ENCODE measurements at regions not wholly inside any gene's neighbourhood (a gene's known extent, or its start where the extent isn't known, plus 50 kb on each side); places are given as distances from the start of the nearest gene placed in this dataset.
"Not testable (repeated sequence)": the region's sequence is repeated elsewhere in the genome, so short reads cannot be mapped to it uniquely, and the experiment has no call there.

DNA sequence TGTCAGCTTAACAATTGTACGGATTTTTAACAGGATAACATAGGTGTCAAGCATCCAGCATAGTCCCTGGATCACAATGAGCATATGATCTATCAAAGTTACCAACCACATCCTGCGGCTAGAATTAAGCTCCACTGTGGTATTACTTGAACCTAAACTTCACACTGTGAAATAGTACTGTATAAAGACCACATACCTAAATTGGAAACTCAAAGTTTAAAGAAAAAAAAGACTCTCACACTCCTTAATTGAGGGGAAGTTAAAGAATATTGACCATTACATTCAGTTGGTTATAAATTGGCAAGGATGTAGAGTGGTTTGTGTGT, 133.0 kb upstream of the PZP start:
- no peaks in the 10 kb centered on the region for H3K4me1 ChIP-seq (ENCODE audit: control insufficient read depth, insufficient read depth, low read length)
- 89 to 90% methylated on average over 2 of the region's 2 CpGs for WGBS, 2 experiments

DNA sequence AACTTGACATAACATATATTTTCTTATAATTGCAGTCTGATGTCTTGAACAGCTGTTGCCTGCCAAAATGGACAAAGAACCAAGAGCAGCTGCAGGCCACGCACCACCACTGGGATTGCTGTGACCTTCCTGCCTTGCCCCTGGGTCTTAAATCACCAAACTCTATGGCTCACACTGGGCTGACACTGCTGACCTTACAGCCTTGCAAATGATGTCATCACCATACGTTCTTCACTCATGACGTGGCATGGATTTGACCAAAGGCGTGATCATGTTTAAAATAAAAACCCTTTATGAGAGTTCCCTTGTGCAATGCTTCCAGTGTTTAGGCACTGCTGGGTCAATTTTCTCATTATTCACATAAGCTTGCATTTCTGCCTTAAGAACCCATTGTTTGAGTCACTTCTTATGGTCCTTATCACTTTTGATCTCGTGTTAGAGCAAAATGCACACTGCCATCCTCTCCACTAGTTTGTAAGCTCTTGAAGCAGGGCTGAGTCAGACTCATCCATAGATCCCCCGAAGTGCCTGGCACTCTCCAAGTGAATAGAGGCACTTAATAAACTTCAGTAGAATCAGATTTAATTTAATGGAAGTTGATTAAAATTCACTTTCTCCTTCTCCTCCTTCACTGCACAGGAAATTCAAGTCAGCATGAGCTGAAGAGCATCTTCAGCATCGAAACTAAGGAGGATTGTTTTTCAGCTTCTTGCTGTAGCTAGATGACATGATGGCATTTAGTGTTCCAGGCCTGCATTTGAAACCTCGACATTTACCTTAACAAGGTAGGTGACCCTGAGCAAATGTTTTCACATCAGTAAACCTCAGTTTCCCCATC, 132.4 kb upstream of the PZP start:
- Histone ChIP-seq H3K4me1 (ENCODE audit: control insufficient read depth, insufficient read depth, low read length) (no peaks in the 10 kb centered on the region), H3K9me3 (ENCODE audit: control insufficient read depth, low read length) (no peaks in the 10 kb centered on the region), H3K27ac (ENCODE audit: insufficient read depth, low read depth, low read length, poor library complexity, severe bottlenecking) (no peak overlapping the region), H3K4me3 (ENCODE audit: insufficient read depth, low read depth, low read length) (no peak overlapping the region), H3K36me3 (ENCODE audit: control insufficient read depth, insufficient read depth, low read length) (no peaks in the 10 kb centered on the region), H3K27me3 (ENCODE audit: control insufficient read depth, insufficient read depth, low read length, poor library complexity, severe bottlenecking) (no peaks in the 10 kb centered on the region)
- WGBS, 2 experiments, result 88 to 89% methylated on average over 8 of the region's 8 CpGs

More for the DNA sequence above, 133.0 kb upstream of the PZP start:
- Histone ChIP-seq H3K9me3 (ENCODE audit: control insufficient read depth, low read length) (no peaks in the 10 kb centered on the region), H3K36me3 (ENCODE audit: control insufficient read depth, insufficient read depth, low read length) (no peaks in the 10 kb centered on the region), H3K27me3 (ENCODE audit: control insufficient read depth, insufficient read depth, low read length, poor library complexity, severe bottlenecking) (no peaks in the 10 kb centered on the region), H3K27ac (ENCODE audit: insufficient read depth, low read depth, low read length, poor library complexity, severe bottlenecking) (no peak overlapping the region), H3K4me3 (ENCODE audit: insufficient read depth, low read depth, low read length) (no peak overlapping the region)

GRCh38 chr12:9337656-9338055, 129.5 kb upstream of the PZP start:
- Histone ChIP-seq H3K27me3 (ENCODE audit: control insufficient read depth, insufficient read depth, low read length, poor library complexity, severe bottlenecking) (no peaks in the 10 kb centered on the region), H3K27ac (ENCODE audit: insufficient read depth, low read depth, low read length, poor library complexity, severe bottlenecking) (no peak overlapping the region), H3K4me1 (ENCODE audit: control insufficient read depth, insufficient read depth, low read length) (no peaks in the 10 kb centered on the region), H3K36me3 (ENCODE audit: control insufficient read depth, insufficient read depth, low read length) (no peaks in the 10 kb centered on the region), H3K9me3 (ENCODE audit: control insufficient read depth, low read length) (no peaks in the 10 kb centered on the region), H3K4me3 (ENCODE audit: insufficient read depth, low read depth, low read length) (no peak overlapping the region)

- WGBS, 2 experiments, result 87 to 89% methylated on average over 7 of the region's 7 CpGs
- not testable (repeated sequence) for H3K27ac ChIP-seq (ENCODE audit: insufficient read depth, low read depth, low read length, poor library complexity, severe bottlenecking); H3K27me3 ChIP-seq (ENCODE audit: control insufficient read depth, insufficient read depth, low read length, poor library complexity, severe bottlenecking); H3K9me3 ChIP-seq (ENCODE audit: control insufficient read depth, low read length); H3K36me3 ChIP-seq (ENCODE audit: control insufficient read depth, insufficient read depth, low read length); H3K4me3 ChIP-seq (ENCODE audit: insufficient read depth, low read depth, low read length); H3K4me1 ChIP-seq (ENCODE audit: control insufficient read depth, insufficient read depth, low read length)
These were observed 128.3 kb upstream of the PZP start for GRCh38 chr12:9336375-9337011.

GRCh38 chr12:9335867-9336266, 127.7 kb upstream of the PZP start:
- Histone ChIP-seq H3K4me3 (ENCODE audit: insufficient read depth, low read depth, low read length) (no peak overlapping the region), H3K36me3 (ENCODE audit: control insufficient read depth, insufficient read depth, low read length) (no peaks in the 10 kb centered on the region), H3K27me3 (ENCODE audit: control insufficient read depth, insufficient read depth, low read length, poor library complexity, severe bottlenecking) (no peaks in the 10 kb centered on the region), H3K9me3 (ENCODE audit: control insufficient read depth, low read length) (no peaks in the 10 kb centered on the region), H3K4me1 (ENCODE audit: control insufficient read depth, insufficient read depth, low read length) (no peaks in the 10 kb centered on the region), H3K27ac (ENCODE audit: insufficient read depth, low read depth, low read length, poor library complexity, severe bottlenecking) (no peak overlapping the region)
- WGBS, 2 experiments, result 73 to 74% methylated on average over 5 of the region's 5 CpGs

- Histone ChIP-seq H3K4me3 (ENCODE audit: insufficient read depth, low read depth, low read length) (no peak overlapping the region), H3K4me1 (ENCODE audit: control insufficient read depth, insufficient read depth, low read length) (no peaks in the 10 kb centered on the region), H3K36me3 (ENCODE audit: control insufficient read depth, insufficient read depth, low read length) (no peaks in the 10 kb centered on the region), H3K27me3 (ENCODE audit: control insufficient read depth, insufficient read depth, low read length, poor library complexity, severe bottlenecking) (no peaks in the 10 kb centered on the region), H3K9me3 (ENCODE audit: control insufficient read depth, low read length) (no peaks in the 10 kb centered on the region), H3K27ac (ENCODE audit: insufficient read depth, low read depth, low read length, poor library complexity, severe bottlenecking) (no peak overlapping the region)
- 84 to 86% methylated on average over 5 of the region's 5 CpGs for WGBS, 2 experiments
These were observed 126.8 kb upstream of the PZP start for GRCh38 chr12:9334964-9335363.

DNA sequence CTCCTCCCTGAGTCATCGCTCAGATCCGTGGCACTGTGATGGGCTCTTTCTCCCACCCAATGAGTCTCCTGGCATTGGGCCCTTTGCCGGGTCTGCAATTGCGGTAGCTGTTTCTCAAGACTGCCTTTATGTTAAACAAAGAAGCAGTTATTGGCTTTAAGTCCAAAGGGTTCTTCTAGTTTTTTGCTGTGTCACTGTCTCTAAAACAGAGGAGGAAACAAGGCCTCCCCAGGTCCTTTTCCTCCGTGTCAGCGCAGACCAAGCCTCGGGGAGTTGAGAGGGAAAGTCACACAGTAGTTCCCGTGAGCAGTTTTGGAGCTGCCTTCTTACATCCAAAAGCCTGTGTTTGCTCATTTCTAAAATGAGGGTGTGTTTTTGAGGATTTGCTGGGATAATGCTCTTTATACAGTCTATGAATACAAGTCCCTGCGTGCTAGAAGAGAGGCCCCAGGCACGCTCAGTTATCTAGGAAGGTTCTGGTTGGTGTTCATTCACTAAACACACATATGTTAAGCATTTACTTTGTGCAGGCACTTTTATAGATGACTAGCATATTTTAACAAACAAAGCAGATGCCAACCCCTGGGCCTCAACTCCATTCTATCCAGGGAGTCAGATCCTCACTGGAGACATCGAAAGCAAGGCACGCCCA, 126.0 kb upstream of the PZP start:
- H3K27ac ChIP-seq (ENCODE audit: insufficient read depth, low read depth, low read length, poor library complexity, severe bottlenecking), result no peak overlapping the region
- no peaks in the 10 kb centered on the region for H3K9me3 ChIP-seq (ENCODE audit: control insufficient read depth, low read length)
- no peaks in the 10 kb centered on the region for H3K27me3 ChIP-seq (ENCODE audit: control insufficient read depth, insufficient read depth, low read length, poor library complexity, severe bottlenecking)
- WGBS, 2 experiments, result 93 to 95% methylated on average over 12 of the region's 12 CpGs
- H3K4me3 ChIP-seq (ENCODE audit: insufficient read depth, low read depth, low read length), result no peak overlapping the region
- H3K36me3 ChIP-seq (ENCODE audit: control insufficient read depth, insufficient read depth, low read length), result no peaks in the 10 kb centered on the region
- H3K4me1 ChIP-seq (ENCODE audit: control insufficient read depth, insufficient read depth, low read length), result no peaks in the 10 kb centered on the region

- Histone ChIP-seq H3K9me3 (ENCODE audit: control insufficient read depth, low read length) (no peaks in the 10 kb centered on the region), H3K27me3 (ENCODE audit: control insufficient read depth, insufficient read depth, low read length, poor library complexity, severe bottlenecking) (no peaks in the 10 kb centered on the region)
These were observed 125.0 kb upstream of the PZP start for GRCh38 chr12:9333161-9333560.

DNA sequence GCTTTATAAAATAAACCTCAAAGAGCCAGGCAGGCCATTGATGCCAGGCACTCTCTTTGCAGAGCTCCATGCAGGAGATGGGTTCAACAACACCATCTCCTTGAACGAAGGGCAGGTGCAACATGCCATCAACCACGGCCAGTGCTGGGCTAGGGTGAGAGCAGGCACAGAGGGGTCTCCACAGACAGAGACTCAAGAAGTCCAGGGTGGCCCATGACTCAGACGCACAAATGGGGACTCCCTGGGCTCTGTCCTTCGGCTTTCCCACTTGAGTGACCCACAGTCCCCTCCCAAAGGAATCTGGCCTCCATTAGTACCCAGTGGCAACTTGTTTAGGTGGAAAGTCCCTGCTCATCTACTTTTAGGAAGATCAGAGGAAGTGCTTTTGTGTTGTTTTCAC, 124.4 kb upstream of the PZP start:
- no peaks in the 10 kb centered on the region for H3K4me1 ChIP-seq (ENCODE audit: control insufficient read depth, insufficient read depth, low read length)
- no peaks in the 10 kb centered on the region for H3K36me3 ChIP-seq (ENCODE audit: control insufficient read depth, insufficient read depth, low read length)
- no peaks in the 10 kb centered on the region for H3K27me3 ChIP-seq (ENCODE audit: control insufficient read depth, insufficient read depth, low read length, poor library complexity, severe bottlenecking)
- no peaks in the 10 kb centered on the region for H3K9me3 ChIP-seq (ENCODE audit: control insufficient read depth, low read length)
- no peak overlapping the region for H3K27ac ChIP-seq (ENCODE audit: insufficient read depth, low read depth, low read length, poor library complexity, severe bottlenecking)
- WGBS, 2 experiments, result 78 to 81% methylated on average over 4 of the region's 4 CpGs
- no peak overlapping the region for H3K4me3 ChIP-seq (ENCODE audit: insufficient read depth, low read depth, low read length)

More at GRCh38 chr12:9333161-9333560, 125.0 kb upstream of the PZP start:
- Histone ChIP-seq H3K36me3 (ENCODE audit: control insufficient read depth, insufficient read depth, low read length) (no peaks in the 10 kb centered on the region), H3K4me3 (ENCODE audit: insufficient read depth, low read depth, low read length) (no peak overlapping the region), H3K27ac (ENCODE audit: insufficient read depth, low read depth, low read length, poor library complexity, severe bottlenecking) (no peak overlapping the region), H3K4me1 (ENCODE audit: control insufficient read depth, insufficient read depth, low read length) (no peaks in the 10 kb centered on the region)
- WGBS, 2 experiments, result 94 to 96% methylated on average over 4 of the region's 4 CpGs

DNA sequence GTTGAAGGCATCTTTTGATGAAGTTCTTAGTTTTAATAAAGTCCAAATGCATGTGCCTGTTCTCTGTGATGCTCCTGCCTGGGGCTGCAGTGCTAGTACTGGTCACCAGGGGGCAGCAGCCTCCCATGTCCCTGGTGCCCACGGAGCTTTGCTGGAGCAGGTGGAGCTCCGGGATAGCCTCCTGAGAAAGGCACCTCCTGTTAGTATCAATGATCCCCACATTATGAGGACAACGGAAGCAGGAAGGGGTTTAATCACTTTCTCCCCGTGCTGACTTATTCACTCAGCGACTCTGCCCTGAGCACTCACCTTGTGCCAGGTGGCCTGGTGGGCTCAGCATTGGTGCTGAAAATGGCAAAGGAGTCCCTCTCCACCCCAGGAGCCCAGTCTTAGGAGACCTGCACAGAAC, 123.0 kb upstream of the PZP start:
- no peaks in the 10 kb centered on the region for H3K4me1 ChIP-seq (ENCODE audit: control insufficient read depth, insufficient read depth, low read length)
- H3K4me3 ChIP-seq (ENCODE audit: insufficient read depth, low read depth, low read length), result no peak overlapping the region
- H3K36me3 ChIP-seq (ENCODE audit: control insufficient read depth, insufficient read depth, low read length), result no peaks in the 10 kb centered on the region
- H3K27ac ChIP-seq (ENCODE audit: insufficient read depth, low read depth, low read length, poor library complexity, severe bottlenecking), result no peak overlapping the region
- WGBS, 2 experiments, result 7 to 11% methylated on average over 5 of the region's 5 CpGs
- no peaks in the 10 kb centered on the region for H3K27me3 ChIP-seq (ENCODE audit: control insufficient read depth, insufficient read depth, low read length, poor library complexity, severe bottlenecking)
- no peaks in the 10 kb centered on the region for H3K9me3 ChIP-seq (ENCODE audit: control insufficient read depth, low read length)

All from ectodermal cell (in vitro differentiated cells).